Activated CD4-positive, alpha-beta T cell treated with anti-CD3 and anti-CD28 coated beads, Interleukin-2, amount 50 U/mL, for 16 hours (primary cell): ENCODE measurements at regions not wholly inside any gene's neighbourhood (a gene's known extent, or its start where the extent isn't known, plus 50 kb on each side); places are given as distances from the start of the nearest gene placed in this dataset.
"Not testable (repeated sequence)": the region's sequence is repeated elsewhere in the genome, so short reads cannot be mapped to it uniquely, and the experiment has no call there.

Experiments
- DNase-seq: peaks from one replicate; pipeline ENCODE4 v3.0.0-alpha.2; 2020

DNA sequence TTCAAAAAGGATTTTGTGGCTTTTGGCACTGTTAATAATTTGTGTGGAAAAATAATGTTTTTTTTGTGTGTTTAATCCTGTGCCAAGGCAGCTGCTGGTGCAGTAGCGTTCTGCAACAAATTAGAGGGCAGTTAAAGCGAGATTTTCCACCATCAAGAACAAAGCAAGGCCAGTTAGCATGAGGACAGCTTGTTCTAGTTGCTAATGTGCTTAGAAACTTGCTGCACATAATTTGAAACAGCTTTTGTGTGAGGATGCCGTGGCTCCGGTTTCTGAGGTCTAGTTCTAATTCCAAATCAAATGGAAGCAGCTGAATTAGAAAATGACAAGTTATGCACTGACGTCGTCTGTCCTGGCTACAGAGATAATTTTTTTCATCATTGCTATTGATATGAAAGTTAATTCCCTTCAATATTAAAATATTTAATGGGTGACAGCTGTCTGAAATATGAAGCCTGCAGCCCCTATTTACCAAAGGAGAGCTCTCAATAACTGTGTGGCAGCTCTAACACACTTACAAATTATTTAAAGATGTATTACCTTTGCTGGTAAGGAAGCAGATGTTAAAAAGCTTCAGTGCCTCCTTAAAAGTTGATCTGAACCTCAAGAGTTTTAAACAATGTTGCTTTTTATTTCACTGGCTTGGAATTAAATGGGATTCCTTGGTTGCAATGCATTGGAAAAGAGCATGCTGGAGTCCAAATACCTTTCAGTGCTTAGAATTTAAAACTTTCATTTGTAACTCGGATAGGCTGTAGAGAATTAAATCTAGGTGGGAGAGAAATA lies 128.6 kb downstream of the SPATA31D1 start:
- DNase-seq = no peak

- DNase-seq = no peak
Measured at GRCh38 chr9:82122731-82123130, 134.2 kb downstream of the SPATA31D1 start.

DNA sequence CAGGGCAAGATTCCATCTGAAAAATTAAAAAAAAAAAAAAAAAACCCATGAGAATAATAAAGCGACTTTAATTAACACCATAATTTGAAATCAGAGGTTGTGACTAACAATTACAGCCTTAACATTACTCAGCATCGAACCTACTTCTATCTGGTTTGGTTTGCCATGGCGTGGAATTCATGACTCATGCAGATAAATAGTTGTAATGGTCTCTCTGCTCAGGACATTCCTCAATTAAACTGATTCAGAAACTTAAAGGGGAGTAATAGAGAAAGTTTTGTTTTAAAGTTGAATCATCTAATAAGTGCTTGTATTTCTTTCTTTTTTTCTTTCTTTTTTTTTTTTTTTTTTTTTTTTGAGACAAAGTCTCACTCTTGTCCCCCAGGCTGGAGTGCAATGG lies 135.5 kb downstream of the SPATA31D1 start:
- DNase-seq = no peak

DNA sequence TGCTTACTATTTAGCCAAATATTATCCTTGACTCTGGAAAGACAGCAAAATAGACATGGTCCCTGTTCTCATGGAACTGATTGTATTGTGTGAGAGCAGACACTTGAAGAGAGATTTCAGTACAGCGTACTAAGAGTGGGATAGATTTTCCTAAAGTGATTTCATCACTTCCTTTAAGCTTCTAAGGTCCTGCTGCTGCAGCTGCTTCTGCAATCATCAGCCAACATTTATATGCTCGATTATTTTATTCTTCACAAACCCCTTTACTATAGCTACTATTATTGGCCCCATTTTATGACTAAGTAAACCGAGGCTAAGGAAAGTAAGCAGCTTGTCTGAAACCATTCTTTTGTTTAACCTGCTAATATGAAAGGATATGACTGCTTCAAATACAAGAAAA lies 137.7 kb downstream of the SPATA31D1 start:
- DNase-seq = no peak

DNA sequence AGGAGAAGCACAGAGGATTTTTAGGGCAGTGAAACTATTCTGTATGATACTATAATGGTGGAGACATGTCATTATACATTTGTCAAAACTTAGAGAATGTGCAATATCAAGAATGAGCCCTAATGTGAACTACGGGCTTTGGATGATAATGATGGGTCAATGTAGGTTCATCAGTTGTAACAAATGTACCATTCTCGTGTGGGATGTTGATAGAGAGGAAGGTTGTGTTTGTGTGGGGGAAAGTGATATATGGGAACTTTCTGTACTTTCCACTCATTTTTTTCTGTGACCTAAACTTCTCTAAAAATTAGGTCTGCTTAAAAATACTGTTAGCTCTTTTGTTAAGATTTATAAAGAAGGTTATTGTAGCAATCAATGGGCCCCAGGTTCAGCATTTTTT lies 138.9 kb downstream of the SPATA31D1 start:
- no peak for DNase-seq

- no peak for DNase-seq
Measured at GRCh38 chr9:82128011-82128696, 139.6 kb downstream of the SPATA31D1 start.

DNA sequence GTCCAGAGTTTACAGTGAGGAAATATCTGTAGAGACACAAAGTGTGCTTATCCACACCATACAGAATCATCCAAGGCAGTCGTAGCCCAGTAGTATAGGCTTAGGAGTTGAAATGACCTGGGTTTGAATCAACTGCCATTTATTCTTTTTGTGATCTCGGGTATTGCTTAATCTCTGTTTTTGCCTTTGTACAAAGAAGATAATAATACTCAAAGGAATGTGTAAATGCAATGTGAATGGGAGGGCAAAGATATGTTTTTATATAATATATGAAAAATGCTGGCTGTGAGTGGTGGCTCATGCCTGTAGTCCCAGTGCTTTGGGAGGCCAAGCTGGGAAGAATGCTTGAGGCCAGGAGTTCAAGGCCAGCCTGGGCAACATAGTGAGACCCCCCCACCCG lies 141.1 kb downstream of the SPATA31D1 start:
- DNase-seq = no peak

- DNase-seq = no peak
Measured at GRCh38 chr9:82130331-82131042, 141.9 kb downstream of the SPATA31D1 start.

DNA sequence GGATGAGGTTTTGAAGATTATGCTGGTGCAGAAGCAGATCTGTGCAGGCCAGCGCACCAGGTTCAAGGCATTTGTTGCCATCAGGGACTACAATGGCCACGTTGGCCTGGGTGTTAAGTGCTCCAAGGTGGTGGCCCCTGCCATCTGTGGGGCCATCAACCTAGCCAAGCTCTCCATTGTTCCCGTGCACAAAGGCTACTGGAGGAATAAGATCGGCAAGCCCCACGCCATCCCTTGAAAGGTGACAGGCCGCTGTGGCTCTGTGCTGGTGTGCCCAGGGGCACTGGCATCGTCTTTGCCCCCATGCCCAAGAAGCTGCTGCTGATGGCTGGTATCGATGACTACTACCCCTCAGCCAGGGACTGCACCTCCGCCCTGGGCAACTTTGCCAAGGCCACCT lies 142.5 kb downstream of the SPATA31D1 start:
- DNase-seq = no peak

DNA sequence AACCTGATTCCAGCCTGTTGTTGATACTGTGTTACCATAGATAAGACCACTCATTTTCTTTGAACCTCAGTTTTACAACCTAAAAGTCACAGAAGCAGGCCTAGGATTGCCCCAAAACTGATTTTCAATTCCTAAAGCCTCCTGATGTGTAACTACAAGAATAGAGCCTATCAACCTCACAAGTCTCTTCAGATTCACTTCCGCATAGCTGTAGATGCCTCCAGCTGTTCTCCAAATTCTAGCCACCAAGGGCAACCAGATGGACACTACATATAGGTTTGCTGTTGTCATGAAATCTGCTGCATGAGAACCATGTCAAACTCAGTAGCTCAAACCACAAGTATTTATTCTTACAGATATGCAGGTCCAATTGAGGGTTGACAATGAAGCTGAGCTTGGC lies 143.5 kb downstream of the SPATA31D1 start:
- no peak for DNase-seq

- DNase-seq = no peak
Measured at GRCh38 chr9:82134010-82134409, 145.4 kb downstream of the SPATA31D1 start.

- no peak for DNase-seq
Measured at GRCh38 chr9:82135106-82135505, 146.5 kb downstream of the SPATA31D1 start.

DNA sequence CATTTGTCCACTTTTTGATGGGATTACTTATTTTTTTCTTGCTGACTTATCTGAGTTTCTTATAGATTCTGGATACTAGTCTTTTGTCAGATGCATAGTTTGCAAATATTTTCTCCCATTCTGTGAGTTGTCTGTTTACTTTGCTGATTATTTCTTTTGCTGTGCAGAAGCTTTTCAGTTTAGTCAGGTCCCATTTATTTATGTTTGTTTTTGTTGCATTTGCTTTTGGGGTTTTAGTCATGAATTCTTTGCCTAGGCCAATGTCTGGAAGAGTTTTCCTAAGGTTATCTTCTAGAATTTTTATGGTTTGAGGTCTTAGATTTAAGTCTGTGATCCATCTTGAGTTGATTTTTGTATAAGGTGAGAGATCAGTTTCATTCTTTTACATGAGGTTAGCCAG lies 149.5 kb downstream of the SPATA31D1 start:
- DNase-seq = not testable (repeated sequence)

DNA sequence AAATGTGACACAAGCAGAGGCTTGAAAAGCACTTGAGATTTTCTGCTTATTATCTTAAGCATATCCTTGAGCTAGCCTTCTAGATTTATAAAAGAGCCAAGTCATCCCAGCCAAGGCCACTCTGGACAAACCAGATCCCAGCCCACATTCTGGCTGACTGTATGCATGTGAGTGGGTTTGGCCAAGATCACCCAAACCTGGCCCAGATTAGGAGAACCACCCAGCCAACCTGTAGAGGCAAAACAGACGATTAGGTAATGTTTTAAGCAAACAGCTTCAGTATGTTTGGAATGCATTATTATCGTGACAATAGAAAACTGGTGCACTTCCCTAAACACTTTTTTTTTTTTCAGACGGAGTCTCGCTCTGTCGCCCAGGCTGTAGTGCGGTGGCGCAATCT lies 151.9 kb downstream of the SPATA31D1 start:
- no peak for DNase-seq

- DNase-seq = no peak
Measured at GRCh38 chr9:82144803-82145202, 156.2 kb downstream of the SPATA31D1 start.

- DNase-seq = no peak
Measured at GRCh38 chr9:82146677-82147076, 158.1 kb downstream of the SPATA31D1 start.

DNA sequence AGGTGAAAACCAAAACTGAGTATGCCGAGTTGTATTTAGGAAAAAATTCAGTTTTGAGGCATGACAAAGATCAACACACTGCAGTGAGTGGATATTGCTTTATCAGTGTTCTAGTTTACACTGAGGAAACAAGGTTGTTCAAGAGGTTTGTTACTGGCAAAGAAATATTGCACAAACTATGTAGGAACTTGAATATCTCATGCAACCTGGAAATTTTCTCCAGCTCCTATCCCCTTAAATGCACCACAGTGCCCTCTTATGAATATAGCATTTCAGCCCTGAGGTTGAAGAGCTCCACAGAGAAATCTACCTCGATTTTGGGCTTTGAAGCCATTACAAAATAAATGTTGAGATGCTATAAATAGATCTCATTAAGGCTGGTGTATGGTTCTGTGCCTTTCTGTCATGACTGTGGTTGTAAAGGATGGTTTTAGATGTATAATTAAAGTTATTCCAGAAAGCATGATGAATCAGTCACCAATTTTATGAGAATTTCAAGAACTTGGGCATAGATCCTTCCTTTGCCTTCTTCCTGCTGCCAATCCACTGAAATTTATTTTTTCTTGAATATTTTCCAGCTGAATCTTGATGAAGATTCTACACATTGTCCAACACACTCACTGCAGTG lies 159.3 kb downstream of the SPATA31D1 start:
- no peak for DNase-seq

- no peak for DNase-seq
Measured at GRCh38 chr9:82148426-82148810, 159.8 kb downstream of the SPATA31D1 start.

- DNase-seq = no peak
Measured at GRCh38 chr9:82148901-82149461, 160.4 kb downstream of the SPATA31D1 start.

DNA sequence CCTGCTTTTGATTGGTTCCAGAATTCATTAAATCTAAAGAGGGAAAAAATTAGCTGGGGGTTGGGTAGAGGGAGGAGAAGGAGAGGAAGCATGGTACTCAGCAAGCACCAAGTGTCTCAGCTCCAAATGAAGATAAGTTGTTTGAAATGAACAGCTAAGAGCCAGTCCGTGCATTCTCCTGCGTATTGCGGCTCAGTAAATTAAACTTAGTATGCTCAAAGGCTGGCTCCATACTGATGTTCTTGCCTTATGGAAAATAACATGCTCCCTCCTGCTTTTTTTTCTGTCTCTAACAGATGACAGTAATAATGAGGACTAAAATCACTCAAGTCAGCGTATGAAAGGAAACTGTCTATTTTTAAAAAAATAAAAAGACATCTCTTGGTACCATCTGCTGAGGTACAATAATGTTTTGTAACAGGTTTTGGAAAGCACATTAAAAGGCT lies 161.0 kb downstream of the SPATA31D1 start:
- DNase-seq = no peak

GRCh38 chr9:82152181-82152580 lies 163.6 kb downstream of the SPATA31D1 start:
- no peak for DNase-seq

GRCh38 chr9:82153032-82153431 lies 164.5 kb downstream of the SPATA31D1 start:
- no peak for DNase-seq

DNA sequence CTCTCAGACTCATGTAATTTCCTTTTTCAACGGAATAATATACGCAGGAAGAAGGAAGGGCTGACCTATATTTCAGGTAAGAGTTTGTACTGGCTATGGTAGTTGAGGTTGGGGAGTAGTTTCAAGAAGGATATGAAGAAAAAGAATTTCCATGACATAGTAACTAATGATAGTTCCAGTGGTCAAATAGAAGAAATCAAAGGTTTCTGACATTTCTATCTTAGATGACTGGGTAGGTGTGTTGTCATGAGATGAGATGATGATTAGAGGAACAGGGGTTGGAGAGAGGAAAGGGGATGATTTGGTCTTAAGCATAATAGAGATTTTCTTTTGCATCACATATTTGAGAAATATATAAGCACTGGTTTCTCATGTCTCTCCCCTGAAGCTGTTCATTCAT lies 166.0 kb downstream of the SPATA31D1 start:
- no peak for DNase-seq
